GM21576 (cell line): ENCODE measurements at regions not wholly inside any gene's neighbourhood (a gene's known extent, or its start where the extent isn't known, plus 50 kb on each side); places are given as distances from the start of the nearest gene placed in this dataset.
"Not testable (repeated sequence)": the region's sequence is repeated elsewhere in the genome, so short reads cannot be mapped to it uniquely, and the experiment has no call there.

ENCODE experiments used
- ATAC-seq: cut with Tn5 transposase; IDR thresholded peaks from one replicate; pipeline ENCODE4 v1.9.1; 2021; ENCODE audit warnings: mild to moderate bottlenecking, moderate library complexity; ENCODE audit not compliant: unreplicated experiment

DNA sequence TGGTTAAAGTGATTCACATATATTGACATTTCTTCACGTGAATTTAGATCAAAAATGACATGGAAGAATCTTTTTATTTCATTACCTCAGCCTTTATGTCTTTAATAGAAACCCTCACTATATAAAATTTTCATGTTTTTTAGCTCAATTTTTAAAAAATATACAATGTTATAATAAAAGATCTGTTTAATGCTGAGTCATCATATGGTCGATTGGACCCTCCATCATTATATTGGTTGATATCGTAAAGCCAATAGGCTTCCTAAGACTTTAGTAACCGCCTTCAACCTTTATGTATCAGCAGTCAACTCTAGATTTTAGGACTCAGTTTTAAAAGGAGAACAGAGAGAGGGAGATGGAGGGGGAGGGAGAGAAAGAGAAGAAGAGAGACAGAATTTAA lies 162.3 kb upstream of the FERD3L start:
- no peak for ATAC-seq

DNA sequence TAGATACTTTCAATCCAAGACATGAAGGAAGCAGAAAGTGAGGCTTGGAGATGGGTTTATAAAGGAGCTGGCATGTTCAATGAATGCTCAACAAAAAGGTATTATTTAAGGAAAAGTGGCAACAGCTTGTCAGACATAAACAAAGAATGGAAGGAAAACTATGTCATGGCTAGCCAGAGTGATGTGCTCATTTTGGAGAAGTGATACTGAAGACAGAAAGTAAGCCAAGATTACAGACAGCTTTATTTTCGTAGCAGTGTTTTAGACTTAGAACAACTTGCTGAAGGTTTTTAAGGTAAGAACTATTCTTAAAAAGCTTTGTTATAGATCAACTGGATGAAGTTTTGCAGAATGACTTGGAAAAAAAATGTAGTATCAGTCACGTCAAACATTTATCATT lies 160.5 kb upstream of the FERD3L start:
- peak; percentile 65 for ATAC-seq

GRCh38 chr7:19304086-19304485 lies 158.9 kb upstream of the FERD3L start:
- no peak for ATAC-seq

DNA sequence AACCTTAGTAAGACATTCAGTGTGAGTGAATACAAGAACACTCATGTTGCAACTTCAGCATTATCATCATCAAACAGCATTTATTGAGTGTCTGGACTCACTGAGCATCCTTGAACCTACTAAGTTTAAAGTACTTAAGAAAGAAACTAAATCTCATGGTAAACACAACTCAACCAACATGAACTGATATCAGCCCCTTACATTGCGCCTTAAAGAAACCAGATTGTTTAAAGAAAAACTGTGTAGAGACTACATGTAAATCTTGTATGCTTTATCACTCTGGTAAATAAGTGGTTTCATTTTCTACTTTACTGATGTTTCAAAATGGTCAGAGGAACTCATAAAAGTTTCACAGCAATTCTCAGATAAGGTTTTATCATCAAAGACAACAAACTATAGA lies 157.5 kb upstream of the FERD3L start:
- no peak for ATAC-seq

DNA sequence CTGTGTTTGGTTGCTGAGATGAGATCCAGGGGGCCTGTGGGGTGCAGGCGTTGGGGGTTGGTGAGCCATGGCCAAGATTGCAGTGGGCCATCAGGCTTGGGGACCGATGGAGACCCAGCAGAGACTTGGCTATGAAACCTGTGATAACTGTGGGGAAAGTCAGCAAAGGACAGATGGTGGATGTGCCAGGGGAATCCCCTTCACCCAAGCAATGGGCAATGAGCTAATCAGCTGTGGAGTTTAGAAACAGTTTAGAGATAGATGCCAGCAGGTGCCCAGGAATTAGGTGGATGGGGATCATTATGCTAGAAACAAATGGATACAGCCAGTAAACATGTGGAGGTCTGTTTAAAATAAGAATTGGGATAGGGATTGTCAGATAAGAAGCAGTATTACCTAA lies 151.4 kb upstream of the FERD3L start:
- no peak for ATAC-seq

DNA sequence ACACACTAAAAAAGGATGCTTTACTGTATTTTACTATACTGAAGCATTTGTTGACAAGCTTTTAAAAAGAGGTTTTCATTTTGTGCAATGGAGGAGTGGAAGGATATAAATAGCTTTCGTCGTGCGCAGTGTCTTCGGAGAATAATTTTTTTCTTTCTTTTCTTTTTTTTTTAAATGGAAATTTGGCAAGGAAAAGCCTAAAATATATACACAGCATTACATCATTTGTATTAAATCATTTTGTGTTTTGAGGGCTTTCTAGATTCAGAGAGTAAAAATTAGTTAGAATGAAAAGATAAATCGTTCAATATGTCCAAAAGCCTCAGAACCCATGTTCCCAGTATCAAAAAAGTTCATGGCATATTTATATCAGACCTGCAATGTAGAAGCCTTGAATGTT lies 150.2 kb upstream of the FERD3L start:
- no peak for ATAC-seq

DNA sequence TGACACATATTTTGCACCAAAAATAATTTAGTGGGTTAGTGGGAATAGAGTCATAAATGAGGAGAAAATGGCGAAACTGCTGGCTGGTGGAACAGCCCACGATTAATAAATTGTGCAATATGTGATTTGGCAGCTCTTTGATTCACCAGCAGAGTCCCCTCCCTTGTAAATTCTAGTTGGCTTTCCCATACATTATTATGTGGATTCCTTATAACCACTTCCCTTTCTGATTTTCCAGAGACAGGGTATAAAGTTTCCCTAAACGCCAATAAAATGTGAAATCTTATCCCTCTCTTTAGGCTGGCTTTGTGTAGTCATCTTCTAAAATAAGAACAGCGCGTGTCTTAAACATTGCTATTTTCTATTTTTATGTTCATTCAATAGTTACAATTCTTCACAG lies 149.4 kb upstream of the FERD3L start:
- ATAC-seq: no peak

- no peak for ATAC-seq
Observed at GRCh38 chr7:19293431-19293830, 148.2 kb upstream of the FERD3L start.

- no peak for ATAC-seq
Observed at GRCh38 chr7:19290968-19291367, 145.7 kb upstream of the FERD3L start.

DNA sequence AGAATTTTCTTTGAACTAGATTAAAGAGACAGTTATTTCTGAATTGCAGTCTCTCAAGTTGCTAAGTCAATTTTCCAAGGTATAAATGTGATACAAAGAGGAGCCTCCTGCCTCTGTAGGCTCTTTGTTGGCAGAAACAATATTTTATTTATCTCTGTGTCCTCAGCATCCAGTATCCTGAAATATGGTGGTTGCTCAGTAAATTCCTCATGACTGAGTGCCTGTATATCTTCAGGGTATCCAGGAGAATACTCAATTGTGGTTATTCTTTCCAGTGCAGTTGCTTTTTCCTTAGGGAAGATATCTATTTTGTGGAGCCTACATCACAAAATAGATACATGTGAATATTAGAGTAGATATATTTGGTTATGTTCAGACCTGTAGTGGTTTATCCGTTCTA lies 144.8 kb upstream of the FERD3L start:
- no peak for ATAC-seq

GRCh38 chr7:19284596-19285300 lies 139.5 kb upstream of the FERD3L start:
- ATAC-seq: no peak

DNA sequence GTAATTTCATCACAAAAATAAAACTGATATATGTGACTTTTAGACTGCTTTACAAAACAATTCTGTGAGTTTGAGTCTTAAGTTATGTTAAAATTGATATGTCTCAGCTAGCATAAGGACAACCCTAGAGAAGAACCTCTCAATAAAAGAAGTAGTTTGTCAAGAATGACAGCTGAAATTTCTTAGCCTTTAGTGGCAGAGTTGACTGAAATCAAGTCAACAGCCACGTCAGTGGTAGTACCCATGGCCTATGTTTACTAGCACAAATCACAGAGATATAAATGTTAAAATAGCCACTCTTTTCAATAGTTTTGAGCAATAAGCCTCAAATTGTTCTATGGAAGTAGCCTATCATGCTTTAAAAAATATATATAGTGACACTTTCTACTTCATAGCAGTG lies 138.9 kb upstream of the FERD3L start:
- ATAC-seq: no peak

DNA sequence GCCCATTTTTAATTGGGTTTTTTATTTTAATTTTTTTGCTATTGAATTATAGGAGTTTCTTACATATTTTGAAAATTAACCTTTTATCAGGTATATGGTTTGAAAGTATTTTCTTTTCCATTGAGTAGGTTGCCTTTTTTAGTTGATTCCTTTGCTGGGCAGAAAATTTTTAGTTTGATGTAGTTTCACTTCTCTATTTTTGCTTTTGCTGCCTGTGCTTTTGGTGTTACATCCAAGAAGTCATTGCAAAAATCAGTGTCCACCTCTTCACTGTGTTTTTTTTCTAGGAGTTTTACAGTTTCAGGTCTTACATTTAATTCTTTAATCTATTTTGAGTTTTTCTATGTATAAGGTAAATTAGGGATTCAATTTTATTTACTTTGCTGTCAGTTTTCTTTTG lies 129.8 kb upstream of the FERD3L start:
- ATAC-seq: no peak

DNA sequence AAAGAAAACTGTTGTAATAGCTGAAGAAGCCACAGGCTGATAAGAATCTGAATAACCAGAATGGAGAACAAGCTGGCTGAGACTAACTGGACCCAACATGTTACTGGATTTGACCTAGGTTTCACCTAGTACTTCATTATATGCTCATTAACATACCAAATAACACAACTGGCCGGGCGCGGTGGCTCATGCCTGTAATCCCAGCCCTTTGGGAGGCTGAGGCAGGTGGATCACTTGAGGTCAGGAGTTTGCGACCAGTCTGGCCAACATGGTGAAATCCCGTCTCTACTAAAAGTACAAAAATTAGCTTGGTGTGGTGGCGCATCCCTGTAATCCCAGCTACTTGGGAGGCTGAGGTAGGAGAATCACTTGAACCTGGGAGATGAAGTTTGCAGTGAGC lies 127.1 kb upstream of the FERD3L start:
- not testable (repeated sequence) for ATAC-seq

DNA sequence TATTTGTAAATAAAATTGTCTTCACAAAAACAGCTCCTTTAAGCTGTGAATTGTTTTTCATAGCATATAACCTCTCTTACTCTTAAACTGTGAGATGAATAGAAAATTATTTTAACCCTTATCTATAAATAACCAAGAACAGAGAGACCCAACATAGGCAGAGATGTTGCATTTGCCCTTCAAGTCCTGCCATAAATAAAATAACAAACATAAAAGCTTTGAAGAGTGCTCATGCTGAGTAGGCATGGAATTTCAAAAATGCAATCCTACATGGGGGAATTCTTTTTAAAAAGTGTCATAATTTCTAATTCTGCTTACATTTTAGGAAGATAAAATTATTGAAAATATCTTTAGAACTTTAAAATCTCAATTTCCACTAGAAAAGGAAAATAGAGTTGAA lies 124.1 kb upstream of the FERD3L start:
- no peak for ATAC-seq

- ATAC-seq: no peak
Observed at GRCh38 chr7:19268737-19269136, 123.5 kb upstream of the FERD3L start.

DNA sequence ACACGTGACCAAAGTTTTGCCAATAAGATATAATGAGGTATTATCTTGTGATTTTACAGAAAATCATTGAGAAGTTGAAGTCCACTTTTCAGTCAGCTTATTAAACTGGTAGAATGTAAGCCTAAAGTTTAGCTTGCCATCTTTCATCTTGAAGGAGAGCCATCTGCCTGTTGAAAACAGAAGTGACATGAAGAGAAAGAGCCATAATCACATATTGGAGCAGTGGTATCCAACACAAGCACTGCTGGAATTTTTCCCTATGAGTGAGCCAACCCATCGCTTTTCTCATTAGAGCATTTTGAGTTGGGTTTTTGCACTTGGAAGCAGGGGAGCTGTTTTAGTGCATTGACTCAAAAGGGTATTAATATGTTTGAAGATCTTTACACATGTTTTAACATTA lies 117.6 kb upstream of the FERD3L start:
- ATAC-seq: no peak

- ATAC-seq: no peak
Observed at GRCh38 chr7:19249281-19249680, 104.1 kb upstream of the FERD3L start.

DNA sequence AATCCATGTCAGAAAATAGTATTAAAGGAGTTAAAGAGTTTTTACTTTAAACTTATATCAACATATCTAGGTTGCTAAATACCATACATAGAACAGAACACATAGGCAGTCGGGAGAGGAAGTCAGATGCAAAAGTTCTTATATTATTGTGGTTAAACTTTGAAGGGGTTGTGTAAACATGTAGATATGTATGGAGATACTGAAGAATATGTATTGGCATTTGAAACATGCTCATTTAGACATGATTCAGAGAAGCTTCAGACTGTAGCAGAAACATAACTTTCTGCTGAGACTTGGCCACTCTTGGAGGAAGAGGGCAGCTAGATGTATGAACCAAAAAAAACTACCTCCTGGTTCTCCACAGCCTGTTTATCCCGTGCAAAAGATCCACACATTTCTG lies 103.5 kb upstream of the FERD3L start:
- ATAC-seq: no peak

DNA sequence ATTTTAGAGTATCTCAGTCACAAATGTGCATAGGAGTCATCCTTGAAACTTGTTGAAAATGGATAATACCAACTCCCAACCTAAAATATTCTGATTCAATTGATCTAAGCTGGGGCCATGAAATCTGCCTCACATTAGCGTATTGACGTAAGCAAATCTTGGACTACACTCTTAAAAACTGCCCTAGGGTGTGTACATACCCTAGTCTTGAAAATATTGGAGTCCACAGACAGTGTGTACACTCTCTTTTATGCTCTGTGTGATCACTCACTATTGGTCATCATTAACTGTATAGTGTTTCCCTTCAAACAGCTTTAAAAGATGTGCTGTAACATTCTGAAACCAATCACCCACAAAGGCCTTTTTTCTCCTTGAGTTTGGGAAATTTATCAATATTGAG lies 102.9 kb upstream of the FERD3L start:
- ATAC-seq: no peak

GRCh38 chr7:19247017-19247416 lies 101.8 kb upstream of the FERD3L start:
- ATAC-seq: no peak

DNA sequence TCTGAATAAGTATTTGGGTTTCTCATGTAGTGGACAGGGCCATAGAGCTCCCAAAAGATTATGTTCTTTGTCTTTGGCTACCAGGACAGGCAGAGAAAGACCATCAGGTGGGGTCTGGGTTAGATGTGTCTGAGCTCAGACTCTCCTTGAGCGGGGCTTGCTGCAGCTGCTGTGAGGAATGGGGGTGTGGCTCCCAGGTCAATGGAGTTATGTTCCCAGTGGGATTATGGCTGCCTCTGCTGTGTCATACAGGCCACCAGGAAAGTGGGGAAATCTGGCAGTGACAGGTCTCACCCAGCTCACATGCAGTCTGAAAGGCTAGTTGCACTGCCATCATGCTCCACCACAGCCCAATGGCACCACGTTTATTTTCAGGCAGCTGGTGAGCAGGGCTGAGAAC lies 97.0 kb upstream of the FERD3L start:
- ATAC-seq: no peak

DNA sequence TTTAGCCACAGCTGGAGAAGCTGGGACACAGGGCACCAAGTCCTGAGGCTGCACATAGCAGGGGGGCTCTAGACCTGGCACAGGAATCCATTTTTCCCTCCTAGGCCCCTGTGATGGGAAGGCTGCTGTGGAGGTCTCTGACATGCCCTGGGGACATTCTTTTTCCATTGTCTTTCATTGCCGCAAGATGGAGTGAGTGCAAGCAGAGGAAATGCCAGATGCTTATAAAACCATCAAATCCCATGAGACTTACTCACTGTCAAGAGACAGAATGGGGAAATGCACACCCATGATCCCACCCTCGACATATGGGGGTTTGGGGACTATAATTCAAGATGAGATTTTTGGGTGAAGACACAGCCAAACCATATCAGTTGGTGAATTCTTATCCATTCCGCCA lies 94.7 kb upstream of the FERD3L start:
- ATAC-seq: no peak
